ENCODE measurements at regions not wholly inside any gene's neighbourhood (a gene's known extent, or its start where the extent isn't known, plus 50 kb on each side); places are given as distances from the start of the nearest gene placed in this dataset.

GRCh38 chr7:86137343-86137742, 506.4 kb upstream of the GRM3 start:
- TF ChIP-seq TAF1 (IDR thresholded peaks at IDR 0.05; ENCODE audit: low read depth) (no peak), TEAD4 (IDR thresholded peaks at IDR 0.05) (no peak), CEBPB (IDR thresholded peaks at IDR 0.05) (no peak), EP300 (IDR thresholded peaks at IDR 0.05; ENCODE audit: borderline replicate concordance) (no peak), USF1 (IDR thresholded peaks at IDR 0.05) (no peak), FOXM1 (IDR thresholded peaks at IDR 0.05; ENCODE audit: borderline replicate concordance, low read depth) (no peak), YY1 (IDR thresholded peaks at IDR 0.05; ENCODE audit: low read depth) (no peak), TCF12 (IDR thresholded peaks at IDR 0.05; ENCODE audit: low read depth) (no peak), CREB1 (IDR thresholded peaks at IDR 0.05; ENCODE audit: low read depth) (no peak), EGR1 (IDR thresholded peaks at IDR 0.05) (no peak), NFIC (IDR thresholded peaks at IDR 0.05) (no peak), ZBTB7A (IDR thresholded peaks at IDR 0.05; ENCODE audit: low read depth) (no peak), RAD21 (IDR thresholded peaks at IDR 0.05; ENCODE audit: low read depth) (no peak)
- TF ChIP-seq, protein P1, sequence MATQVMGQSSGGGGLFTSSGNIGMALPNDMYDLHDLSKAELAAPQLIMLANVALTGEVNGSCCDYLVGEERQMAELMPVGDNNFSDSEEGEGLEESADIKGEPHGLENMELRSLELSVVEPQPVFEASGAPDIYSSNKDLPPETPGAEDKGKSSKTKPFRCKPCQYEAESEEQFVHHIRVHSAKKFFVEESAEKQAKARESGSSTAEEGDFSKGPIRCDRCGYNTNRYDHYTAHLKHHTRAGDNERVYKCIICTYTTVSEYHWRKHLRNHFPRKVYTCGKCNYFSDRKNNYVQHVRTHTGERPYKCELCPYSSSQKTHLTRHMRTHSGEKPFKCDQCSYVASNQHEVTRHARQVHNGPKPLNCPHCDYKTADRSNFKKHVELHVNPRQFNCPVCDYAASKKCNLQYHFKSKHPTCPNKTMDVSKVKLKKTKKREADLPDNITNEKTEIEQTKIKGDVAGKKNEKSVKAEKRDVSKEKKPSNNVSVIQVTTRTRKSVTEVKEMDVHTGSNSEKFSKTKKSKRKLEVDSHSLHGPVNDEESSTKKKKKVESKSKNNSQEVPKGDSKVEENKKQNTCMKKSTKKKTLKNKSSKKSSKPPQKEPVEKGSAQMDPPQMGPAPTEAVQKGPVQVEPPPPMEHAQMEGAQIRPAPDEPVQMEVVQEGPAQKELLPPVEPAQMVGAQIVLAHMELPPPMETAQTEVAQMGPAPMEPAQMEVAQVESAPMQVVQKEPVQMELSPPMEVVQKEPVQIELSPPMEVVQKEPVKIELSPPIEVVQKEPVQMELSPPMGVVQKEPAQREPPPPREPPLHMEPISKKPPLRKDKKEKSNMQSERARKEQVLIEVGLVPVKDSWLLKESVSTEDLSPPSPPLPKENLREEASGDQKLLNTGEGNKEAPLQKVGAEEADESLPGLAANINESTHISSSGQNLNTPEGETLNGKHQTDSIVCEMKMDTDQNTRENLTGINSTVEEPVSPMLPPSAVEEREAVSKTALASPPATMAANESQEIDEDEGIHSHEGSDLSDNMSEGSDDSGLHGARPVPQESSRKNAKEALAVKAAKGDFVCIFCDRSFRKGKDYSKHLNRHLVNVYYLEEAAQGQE (IDR thresholded peaks at IDR 0.05; ENCODE audit: low read depth), result no peak
- TF ChIP-seq, protein P2, sequence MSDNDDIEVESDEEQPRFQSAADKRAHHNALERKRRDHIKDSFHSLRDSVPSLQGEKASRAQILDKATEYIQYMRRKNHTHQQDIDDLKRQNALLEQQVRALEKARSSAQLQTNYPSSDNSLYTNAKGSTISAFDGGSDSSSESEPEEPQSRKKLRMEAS (IDR thresholded peaks at IDR 0.05), result no peak

GRCh38 chr7:86130268-86130667, 513.4 kb upstream of the GRM3 start:
- TF ChIP-seq ZBTB7A (IDR thresholded peaks at IDR 0.05; ENCODE audit: low read depth) (no peak), RAD21 (IDR thresholded peaks at IDR 0.05; ENCODE audit: low read depth) (no peak), EP300 (IDR thresholded peaks at IDR 0.05; ENCODE audit: borderline replicate concordance) (no peak), USF1 (IDR thresholded peaks at IDR 0.05) (no peak), CREB1 (IDR thresholded peaks at IDR 0.05; ENCODE audit: low read depth) (no peak), YY1 (IDR thresholded peaks at IDR 0.05; ENCODE audit: low read depth) (no peak), TCF12 (IDR thresholded peaks at IDR 0.05; ENCODE audit: low read depth) (no peak), CEBPB (IDR thresholded peaks at IDR 0.05) (no peak), TAF1 (IDR thresholded peaks at IDR 0.05; ENCODE audit: low read depth) (no peak), FOXM1 (IDR thresholded peaks at IDR 0.05; ENCODE audit: borderline replicate concordance, low read depth) (no peak), NFIC (IDR thresholded peaks at IDR 0.05) (no peak), TEAD4 (IDR thresholded peaks at IDR 0.05) (no peak), EGR1 (IDR thresholded peaks at IDR 0.05) (no peak)
- TF ChIP-seq, protein P2 (IDR thresholded peaks at IDR 0.05), result no peak
- TF ChIP-seq, protein P1 (IDR thresholded peaks at IDR 0.05; ENCODE audit: low read depth), result no peak

- TF ChIP-seq TEAD4 (IDR thresholded peaks at IDR 0.05), result no peak
- no peak for TF ChIP-seq ZBTB7A (IDR thresholded peaks at IDR 0.05; ENCODE audit: low read depth)
- TF ChIP-seq USF1 (IDR thresholded peaks at IDR 0.05), result no peak
- TF ChIP-seq NFIC (IDR thresholded peaks at IDR 0.05), result no peak
- no peak for TF ChIP-seq FOXM1 (IDR thresholded peaks at IDR 0.05; ENCODE audit: borderline replicate concordance, low read depth)
- TF ChIP-seq TCF12 (IDR thresholded peaks at IDR 0.05; ENCODE audit: low read depth), result no peak
- no peak for TF ChIP-seq EP300 (IDR thresholded peaks at IDR 0.05; ENCODE audit: borderline replicate concordance)
- no peak for TF ChIP-seq TAF1 (IDR thresholded peaks at IDR 0.05; ENCODE audit: low read depth)
- no peak for TF ChIP-seq RAD21 (IDR thresholded peaks at IDR 0.05; ENCODE audit: low read depth)
- no peak for TF ChIP-seq CEBPB (IDR thresholded peaks at IDR 0.05)
- TF ChIP-seq, protein P1 (IDR thresholded peaks at IDR 0.05; ENCODE audit: low read depth), result no peak
- TF ChIP-seq CREB1 (IDR thresholded peaks at IDR 0.05; ENCODE audit: low read depth), result no peak
Observed at GRCh38 chr7:86123476-86123875, 520.2 kb upstream of the GRM3 start.

DNA sequence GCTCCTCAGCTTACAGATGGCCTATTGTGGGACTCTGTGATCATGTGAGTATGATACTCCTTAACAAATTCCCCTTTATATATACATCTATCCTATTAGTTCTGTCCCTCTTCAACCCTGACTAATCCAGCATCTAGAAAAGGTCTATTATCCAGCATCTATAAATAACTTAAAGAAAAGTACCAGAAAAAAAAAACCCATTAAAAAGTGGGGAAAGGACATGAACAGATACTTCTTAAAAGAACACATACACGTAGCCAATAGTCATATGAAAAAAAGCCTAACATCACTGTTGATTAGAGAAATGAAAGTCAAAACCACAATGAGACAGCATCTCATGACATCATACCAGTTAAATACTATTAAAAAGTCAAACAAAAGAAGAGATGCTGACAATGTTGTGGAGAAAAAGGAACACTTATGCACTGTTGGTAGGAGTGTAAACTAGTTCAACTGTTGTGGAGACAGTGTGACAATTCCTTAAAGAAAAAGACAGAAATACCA, 549.5 kb upstream of the GRM3 start:
- no peak for TF ChIP-seq TEAD4 (IDR thresholded peaks at IDR 0.05)
- TF ChIP-seq, protein P2 (IDR thresholded peaks at IDR 0.05), result no peak
- no peak for TF ChIP-seq USF1 (IDR thresholded peaks at IDR 0.05)
- TF ChIP-seq ZBTB7A (IDR thresholded peaks at IDR 0.05; ENCODE audit: low read depth), result no peak
- no peak for TF ChIP-seq TCF12 (IDR thresholded peaks at IDR 0.05; ENCODE audit: low read depth)
- no peak for TF ChIP-seq NFIC (IDR thresholded peaks at IDR 0.05)
- TF ChIP-seq FOXM1 (IDR thresholded peaks at IDR 0.05; ENCODE audit: borderline replicate concordance, low read depth), result no peak
- no peak for TF ChIP-seq YY1 (IDR thresholded peaks at IDR 0.05; ENCODE audit: low read depth)
- TF ChIP-seq RAD21 (IDR thresholded peaks at IDR 0.05; ENCODE audit: low read depth), result no peak
- no peak for TF ChIP-seq EGR1 (IDR thresholded peaks at IDR 0.05)
- TF ChIP-seq CREB1 (IDR thresholded peaks at IDR 0.05; ENCODE audit: low read depth), result no peak
- no peak for TF ChIP-seq CEBPB (IDR thresholded peaks at IDR 0.05)
- TF ChIP-seq, protein P1 (IDR thresholded peaks at IDR 0.05; ENCODE audit: low read depth), result no peak

All from Ishikawa (cell line).